DND-41 (cell line): ENCODE measurements at regions not wholly inside any gene's neighbourhood (a gene's known extent, or its start where the extent isn't known, plus 50 kb on each side); places are given as distances from the start of the nearest gene placed in this dataset.

Source experiments
- ATAC-seq: fragments of 200-7000 bp; cut with Tn5 transposase; 3 replicates; pipeline ENCODE4 v1.9.1; 2021; ENCODE audit warnings: low read depth; ENCODE audit not compliant: insufficient read depth
- DNase-seq: peaks from one replicate; pipeline ENCODE4 v3.0.0-alpha.2; 2020
- H2AFZ ChIP-seq: 2 replicates; pipeline ENCODE4 v1.6.0; 2012; ENCODE audit warnings: low read depth, low read length
- H3K27ac ChIP-seq: 2 replicates; pipeline ENCODE4 v1.5.1; 2012; ENCODE audit warnings: low read length, inconsistent platforms
- H3K27me3 ChIP-seq: fragments of 200-600 bp; sonication (generic); 2 replicates; pipeline ENCODE4 v1.6.0; 2012; ENCODE audit warnings: low read length, mild to moderate bottlenecking, inconsistent platforms; ENCODE audit not compliant: insufficient read depth, poor library complexity
- H3K36me3 ChIP-seq: 2 replicates; pipeline ENCODE4 v1.5.1; 2012; ENCODE audit warnings: low read length, inconsistent platforms; ENCODE audit not compliant: insufficient read depth
- H3K4me1 ChIP-seq: 2 replicates; pipeline ENCODE4 v1.5.1; 2012; ENCODE audit warnings: mild to moderate bottlenecking, low read length; ENCODE audit not compliant: insufficient read depth
- H3K4me2 ChIP-seq: 2 replicates; pipeline ENCODE4 v1.6.0; 2012; ENCODE audit warnings: mild to moderate bottlenecking, moderate library complexity, low read length, inconsistent platforms; ENCODE audit not compliant: insufficient read depth
- H3K4me3 ChIP-seq, 2 experiments: fragments of 200-600 bp in 1 of 2; shearing (Covaris generic) in 1 of 2; 2 replicates each; pipeline ENCODE4 v1.5.1; 2012 to 2016; ENCODE audit warnings: inconsistent platforms in 2 of 2, low read length in 2 of 2, mild to moderate bottlenecking in 2 of 2, low read depth in 1 of 2, moderate library complexity in 1 of 2
- H3K79me2 ChIP-seq: 2 replicates; pipeline ENCODE4 v1.6.0; 2012; ENCODE audit warnings: low read length, inconsistent platforms; ENCODE audit not compliant: insufficient read depth
- H3K9ac ChIP-seq: 2 replicates; pipeline ENCODE4 v1.6.0; 2012; ENCODE audit warnings: low read depth, mild to moderate bottlenecking, inconsistent platforms, low read length, moderate library complexity
- H3K9me3 ChIP-seq: 2 replicates; pipeline ENCODE4 v1.5.1; 2012; ENCODE audit warnings: low read length, moderate library complexity, mild to moderate bottlenecking, inconsistent platforms; ENCODE audit not compliant: insufficient read depth, severe bottlenecking
- H4K20me1 ChIP-seq: 2 replicates; pipeline ENCODE4 v1.6.0; 2012; ENCODE audit warnings: low read length; ENCODE audit not compliant: insufficient read depth
- EZH2 ChIP-seq: IDR thresholded peaks from 3 replicates; pipeline ENCODE4 v1.6.1; 2012; ENCODE audit warnings: borderline replicate concordance, low read depth, mild to moderate bottlenecking, moderate library complexity, low read length, inconsistent platforms; ENCODE audit not compliant: severe bottlenecking
- TF ChIP-seq, protein P1 (sequence below): IDR thresholded peaks from 2 replicates; pipeline ENCODE4 v1.5.1; 2012; ENCODE audit warnings: borderline replicate concordance, low read length, moderate library complexity, mild to moderate bottlenecking; ENCODE audit not compliant: poor library complexity, severe bottlenecking; ENCODE audit errors: extremely low read depth

DNA sequence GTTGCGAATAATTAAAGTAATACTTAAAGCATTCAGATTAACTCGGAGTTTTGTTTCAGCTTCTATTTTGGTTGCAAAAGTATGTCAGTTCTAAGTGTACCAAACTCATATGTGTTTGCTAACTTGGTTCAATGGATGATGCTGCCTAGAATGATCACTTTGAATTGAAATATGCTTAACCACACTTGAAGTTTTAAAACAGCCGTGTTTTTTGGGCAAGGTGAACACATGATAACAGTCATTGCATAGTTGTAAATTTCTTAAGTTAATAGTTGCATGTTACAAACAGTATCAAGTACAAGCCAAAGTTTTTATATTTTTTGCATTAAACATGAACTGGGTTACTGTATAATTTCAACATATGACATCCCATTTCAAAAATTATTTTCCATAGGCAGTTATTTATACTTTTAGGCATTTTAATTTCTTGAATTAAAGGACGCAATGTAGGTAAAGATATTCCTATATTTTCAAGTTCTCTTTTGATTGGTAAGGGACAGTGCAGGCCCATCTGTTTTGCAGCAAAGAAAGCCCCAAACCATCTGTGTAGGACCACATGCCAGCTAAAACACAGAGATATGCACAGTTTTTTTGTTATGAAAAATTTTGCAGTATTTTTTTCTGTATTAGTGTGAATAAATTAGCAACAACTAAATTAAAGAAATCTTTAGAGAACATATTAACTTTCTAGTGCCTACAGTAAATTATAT, 575.5 kb downstream of the PRKD1 start:
- H3K9me3 ChIP-seq, result no peaks in the 10 kb centered on the region
- no peak overlapping the region for H3K27ac ChIP-seq

DNA sequence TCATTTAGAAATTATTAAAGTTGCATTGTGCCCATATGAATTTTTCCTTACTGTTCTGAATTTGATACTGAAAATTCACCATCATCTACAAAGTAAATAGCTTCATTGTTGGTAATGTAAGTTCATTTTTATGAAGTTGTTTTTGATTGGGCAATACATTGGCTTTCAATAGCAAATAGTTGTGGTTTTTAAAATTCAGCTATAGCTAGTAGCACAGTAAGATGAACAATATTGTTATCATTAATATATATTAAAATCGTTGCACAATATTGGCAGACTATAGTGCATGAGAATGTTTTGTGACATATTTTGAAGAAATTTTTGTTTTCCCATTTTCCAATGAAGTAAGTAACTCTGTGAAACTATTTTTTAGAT, 575.0 kb downstream of the PRKD1 start:
- DNase-seq, result no peak
- H3K9me3 ChIP-seq, result no peaks in the 10 kb centered on the region
- H3K4me2 ChIP-seq, result no peak overlapping the region
- no peak overlapping the region for H3K4me3 ChIP-seq
- no peaks in the 10 kb centered on the region for H3K27me3 ChIP-seq
- no peak for TF ChIP-seq EZH2
- TF ChIP-seq, protein P1, sequence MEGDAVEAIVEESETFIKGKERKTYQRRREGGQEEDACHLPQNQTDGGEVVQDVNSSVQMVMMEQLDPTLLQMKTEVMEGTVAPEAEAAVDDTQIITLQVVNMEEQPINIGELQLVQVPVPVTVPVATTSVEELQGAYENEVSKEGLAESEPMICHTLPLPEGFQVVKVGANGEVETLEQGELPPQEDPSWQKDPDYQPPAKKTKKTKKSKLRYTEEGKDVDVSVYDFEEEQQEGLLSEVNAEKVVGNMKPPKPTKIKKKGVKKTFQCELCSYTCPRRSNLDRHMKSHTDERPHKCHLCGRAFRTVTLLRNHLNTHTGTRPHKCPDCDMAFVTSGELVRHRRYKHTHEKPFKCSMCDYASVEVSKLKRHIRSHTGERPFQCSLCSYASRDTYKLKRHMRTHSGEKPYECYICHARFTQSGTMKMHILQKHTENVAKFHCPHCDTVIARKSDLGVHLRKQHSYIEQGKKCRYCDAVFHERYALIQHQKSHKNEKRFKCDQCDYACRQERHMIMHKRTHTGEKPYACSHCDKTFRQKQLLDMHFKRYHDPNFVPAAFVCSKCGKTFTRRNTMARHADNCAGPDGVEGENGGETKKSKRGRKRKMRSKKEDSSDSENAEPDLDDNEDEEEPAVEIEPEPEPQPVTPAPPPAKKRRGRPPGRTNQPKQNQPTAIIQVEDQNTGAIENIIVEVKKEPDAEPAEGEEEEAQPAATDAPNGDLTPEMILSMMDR, result no peak
- H4K20me1 ChIP-seq, result no peaks in the 10 kb centered on the region
- H3K9ac ChIP-seq, result no peak overlapping the region
- ATAC-seq, result no peak
- no peaks in the 10 kb centered on the region for H3K79me2 ChIP-seq
- no peak overlapping the region for H3K27ac ChIP-seq
- H2AFZ ChIP-seq, result no peak overlapping the region
- H3K4me1 ChIP-seq, result no peaks in the 10 kb centered on the region
- no peaks in the 10 kb centered on the region for H3K36me3 ChIP-seq

More for the DNA sequence above, 575.5 kb downstream of the PRKD1 start:
- ATAC-seq (no peak), DNase-seq (no peak)
- Histone ChIP-seq H4K20me1 (no peaks in the 10 kb centered on the region), H3K4me3 (no peak overlapping the region), H3K9ac (no peak overlapping the region), H3K27me3 (no peaks in the 10 kb centered on the region), H3K4me2 (no peak overlapping the region), H3K4me1 (no peaks in the 10 kb centered on the region), H3K36me3 (no peaks in the 10 kb centered on the region), H2AFZ (no peak overlapping the region), H3K79me2 (no peaks in the 10 kb centered on the region)
- TF ChIP-seq, protein P1, result no peak
- TF ChIP-seq EZH2, result no peak

DNA sequence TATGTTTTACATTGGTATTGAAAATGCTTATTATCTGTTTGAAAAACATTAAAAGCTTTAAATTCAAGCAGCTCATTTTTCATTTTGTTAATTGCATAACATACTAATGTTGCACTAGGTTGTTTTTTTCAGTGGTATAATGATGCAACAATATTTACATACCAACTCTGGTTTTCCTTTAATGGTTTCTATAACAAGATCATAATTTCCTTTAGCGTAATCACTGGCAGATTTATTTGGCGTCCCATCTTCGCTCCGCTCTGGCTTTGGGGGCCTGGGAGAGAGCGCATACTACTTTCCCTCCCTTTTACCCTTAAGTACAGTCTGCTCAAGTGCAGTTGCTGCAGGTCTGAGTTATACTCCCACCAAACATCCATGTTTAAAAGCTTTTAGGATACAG, 574.1 kb downstream of the PRKD1 start:
- H3K9me3 ChIP-seq, result no peaks in the 10 kb centered on the region

More for the DNA sequence above, 574.1 kb downstream of the PRKD1 start:
- no peaks in the 10 kb centered on the region for H3K4me1 ChIP-seq
- H3K27me3 ChIP-seq, result no peaks in the 10 kb centered on the region
- ATAC-seq (no peak), DNase-seq (no peak)
- H3K4me2 ChIP-seq, result no peak overlapping the region
- H2AFZ ChIP-seq, result no peak overlapping the region
- H3K4me3 ChIP-seq, result no peak overlapping the region
- H3K36me3 ChIP-seq, result no peaks in the 10 kb centered on the region
- no peak for TF ChIP-seq EZH2
- TF ChIP-seq, protein P1, result no peak
- H3K79me2 ChIP-seq, result no peaks in the 10 kb centered on the region
- no peak overlapping the region for H3K9ac ChIP-seq
- no peaks in the 10 kb centered on the region for H4K20me1 ChIP-seq
- no peak overlapping the region for H3K27ac ChIP-seq
